Neutrophil (primary cell): ENCODE measurements at regions not wholly inside any gene's neighbourhood (a gene's known extent, or its start where the extent isn't known, plus 50 kb on each side); places are given as distances from the start of the nearest gene placed in this dataset.

ENCODE experiments used
- H3K27ac ChIP-seq: fragments of 200-600 bp; sonication (generic); 2 replicates; pipeline ENCODE4 v1.5.1; 2016; ENCODE audit warnings: mild to moderate bottlenecking, moderate library complexity
- H3K27me3 ChIP-seq: fragments of 200-600 bp; sonication (generic); 2 replicates; pipeline ENCODE4 v1.6.0; 2016; ENCODE audit warnings: mild to moderate bottlenecking
- H3K36me3 ChIP-seq: fragments of 200-600 bp; sonication (generic); 2 replicates; pipeline ENCODE4 v1.5.1; 2017
- H3K4me1 ChIP-seq, 2 experiments: fragments of 200-600 bp in 1 of 2; sonication (generic) in 1 of 2; 1 replicate in 1 of 2; 2 replicates in 1 of 2; pipeline versions ENCODE4 v1.5.1 to v1.6.1; 2013 to 2016; ENCODE audit warnings: low read depth in 1 of 2, low read length in 1 of 2, mild to moderate bottlenecking in 1 of 2, moderate library complexity in 1 of 2; ENCODE audit not compliant: control insufficient read depth in 1 of 2, insufficient read depth in 1 of 2
- H3K4me3 ChIP-seq, 2 experiments: fragments of 200-600 bp in 1 of 2; sonication (generic) in 1 of 2; 1 replicate in 1 of 2; 2 replicates in 1 of 2; pipeline ENCODE4 v1.5.1; 2013 to 2016; ENCODE audit warnings: low read depth in 1 of 2, low read length in 1 of 2, mild to moderate bottlenecking in 1 of 2, moderate library complexity in 1 of 2
- H3K9me3 ChIP-seq: fragments of 200-600 bp; sonication (generic); 2 replicates; pipeline ENCODE4 v1.5.1; 2016
- TF ChIP-seq, protein P1 (sequence below): fragments of 200-600 bp; sonication (generic); IDR thresholded peaks from 2 replicates; pipeline ENCODE4 v1.5.1; 2016; ENCODE audit warnings: antibody characterized with exemption

DNA sequence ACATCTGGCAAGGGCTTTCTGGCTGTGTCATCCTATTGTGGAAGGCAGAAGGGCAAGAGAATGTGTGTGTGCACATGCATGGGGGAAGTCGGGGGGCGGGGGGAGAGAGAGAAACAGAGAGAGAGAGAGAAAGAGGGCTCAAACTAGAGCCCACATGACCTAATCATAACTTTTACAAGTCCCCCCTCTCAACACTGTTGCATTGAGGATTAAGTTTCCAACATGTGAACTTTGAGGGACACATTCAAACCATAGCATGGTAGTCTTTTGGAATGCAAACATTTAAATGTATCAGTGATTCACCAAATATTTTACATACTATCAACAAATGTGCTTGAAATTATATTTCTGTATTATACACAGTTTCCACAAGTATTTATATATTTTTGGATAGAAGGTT lies 655.4 kb upstream of the B3GALT2 start:
- H3K9me3 ChIP-seq: no peaks in the 10 kb centered on the region
- TF ChIP-seq, protein P1, sequence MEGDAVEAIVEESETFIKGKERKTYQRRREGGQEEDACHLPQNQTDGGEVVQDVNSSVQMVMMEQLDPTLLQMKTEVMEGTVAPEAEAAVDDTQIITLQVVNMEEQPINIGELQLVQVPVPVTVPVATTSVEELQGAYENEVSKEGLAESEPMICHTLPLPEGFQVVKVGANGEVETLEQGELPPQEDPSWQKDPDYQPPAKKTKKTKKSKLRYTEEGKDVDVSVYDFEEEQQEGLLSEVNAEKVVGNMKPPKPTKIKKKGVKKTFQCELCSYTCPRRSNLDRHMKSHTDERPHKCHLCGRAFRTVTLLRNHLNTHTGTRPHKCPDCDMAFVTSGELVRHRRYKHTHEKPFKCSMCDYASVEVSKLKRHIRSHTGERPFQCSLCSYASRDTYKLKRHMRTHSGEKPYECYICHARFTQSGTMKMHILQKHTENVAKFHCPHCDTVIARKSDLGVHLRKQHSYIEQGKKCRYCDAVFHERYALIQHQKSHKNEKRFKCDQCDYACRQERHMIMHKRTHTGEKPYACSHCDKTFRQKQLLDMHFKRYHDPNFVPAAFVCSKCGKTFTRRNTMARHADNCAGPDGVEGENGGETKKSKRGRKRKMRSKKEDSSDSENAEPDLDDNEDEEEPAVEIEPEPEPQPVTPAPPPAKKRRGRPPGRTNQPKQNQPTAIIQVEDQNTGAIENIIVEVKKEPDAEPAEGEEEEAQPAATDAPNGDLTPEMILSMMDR: no peak

DNA sequence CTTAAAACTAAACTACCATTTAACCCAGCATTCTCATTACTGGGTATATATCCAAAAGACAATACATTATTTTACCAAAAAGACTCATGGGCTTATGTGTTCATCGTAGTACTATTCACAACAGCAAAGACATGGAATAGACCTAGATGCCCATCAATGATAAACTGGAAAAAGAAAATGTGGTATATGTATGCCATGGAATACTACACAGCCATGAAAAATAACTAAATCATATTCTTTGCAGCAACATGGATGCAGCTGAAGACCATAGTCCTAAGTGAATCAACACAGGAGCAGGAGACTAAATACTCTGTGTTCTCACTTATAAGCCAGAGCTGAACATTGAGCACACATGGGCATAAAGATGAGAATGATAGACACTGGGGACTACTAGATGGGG lies 645.1 kb upstream of the B3GALT2 start:
- H3K27ac ChIP-seq: no peak overlapping the region
- H3K4me3 ChIP-seq: no peak overlapping the region
- H3K9me3 ChIP-seq: no peaks in the 10 kb centered on the region
- H3K4me1 ChIP-seq: no peaks in the 10 kb centered on the region
- H3K36me3 ChIP-seq: no peaks in the 10 kb centered on the region
- no peaks in the 10 kb centered on the region for H3K27me3 ChIP-seq
- TF ChIP-seq, protein P1: no peak

More for the DNA sequence above, 655.4 kb upstream of the B3GALT2 start:
- Histone ChIP-seq H3K27ac (no peak overlapping the region), H3K36me3 (no peaks in the 10 kb centered on the region), H3K27me3 (no peaks in the 10 kb centered on the region), H3K4me3 (no peak overlapping the region), H3K4me1 (no peaks in the 10 kb centered on the region)

DNA sequence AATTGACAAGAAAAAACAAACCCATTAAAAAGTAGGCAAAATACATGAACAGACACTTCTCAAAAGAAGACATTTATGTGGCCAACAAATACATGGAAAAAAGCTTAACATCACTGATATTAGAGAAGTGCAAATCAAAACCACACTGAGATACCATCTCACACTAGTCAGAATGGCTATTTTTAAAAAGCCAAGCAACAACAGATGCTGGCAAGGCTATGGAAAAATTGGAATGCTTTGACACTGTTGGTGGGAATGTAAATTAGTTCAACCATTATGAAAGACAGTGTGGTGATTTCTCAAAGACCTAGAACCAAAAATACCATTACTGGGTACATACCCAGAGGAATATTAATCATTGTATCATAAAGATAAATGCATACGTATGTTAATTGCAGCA lies 641.1 kb upstream of the B3GALT2 start:
- Histone ChIP-seq H3K4me3 (no peak overlapping the region), H3K36me3 (no peaks in the 10 kb centered on the region), H3K27me3 (no peaks in the 10 kb centered on the region), H3K9me3 (no peaks in the 10 kb centered on the region), H3K4me1 (no peaks in the 10 kb centered on the region), H3K27ac (no peak overlapping the region)
- TF ChIP-seq, protein P1: no peak

DNA sequence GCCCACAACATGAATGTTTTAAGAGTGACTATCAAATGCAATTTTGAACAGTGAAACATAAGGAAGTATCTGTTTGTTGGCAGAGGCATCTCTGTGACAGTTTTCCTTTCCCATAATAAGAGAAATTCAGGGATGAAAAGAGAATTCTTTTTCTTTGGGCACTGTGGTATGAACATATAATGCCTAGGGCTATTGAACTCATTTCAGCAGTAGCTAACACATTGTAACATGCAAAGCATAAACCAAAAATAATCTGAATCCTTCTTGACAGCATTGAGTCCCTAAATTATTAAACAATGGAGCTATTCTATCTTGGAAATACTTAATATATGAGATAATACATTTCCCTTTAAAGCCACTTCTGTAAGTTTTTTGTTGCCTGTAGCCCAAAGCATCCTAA lies 633.0 kb upstream of the B3GALT2 start:
- TF ChIP-seq, protein P1: no peak
- no peaks in the 10 kb centered on the region for H3K27me3 ChIP-seq
- no peaks in the 10 kb centered on the region for H3K36me3 ChIP-seq
- H3K4me1 ChIP-seq: no peaks in the 10 kb centered on the region
- no peaks in the 10 kb centered on the region for H3K9me3 ChIP-seq
- H3K27ac ChIP-seq: no peak overlapping the region
- no peak overlapping the region for H3K4me3 ChIP-seq

DNA sequence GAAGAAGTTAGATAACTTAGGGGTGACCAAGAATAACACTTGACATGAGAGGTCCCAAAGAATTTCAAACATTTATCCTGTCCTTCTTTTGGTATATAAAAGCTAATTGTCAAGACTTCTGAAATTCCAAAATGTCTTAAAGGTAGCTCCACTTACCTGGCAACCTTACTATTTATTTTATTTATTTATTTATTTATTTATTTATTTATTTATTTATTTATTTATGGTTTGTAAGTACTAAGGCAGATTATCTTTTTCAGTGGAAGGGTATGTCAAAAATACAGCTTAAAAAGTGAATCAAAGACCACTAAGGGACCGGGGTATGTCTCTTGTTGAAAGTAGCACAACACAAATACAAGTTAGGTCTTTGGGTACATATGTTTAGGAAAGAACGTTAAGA lies 620.8 kb upstream of the B3GALT2 start:
- H3K36me3 ChIP-seq: no peaks in the 10 kb centered on the region
- H3K9me3 ChIP-seq: no peaks in the 10 kb centered on the region
- H3K4me3 ChIP-seq: no peak overlapping the region
- no peaks in the 10 kb centered on the region for H3K4me1 ChIP-seq
- no peaks in the 10 kb centered on the region for H3K27me3 ChIP-seq
- no peak overlapping the region for H3K27ac ChIP-seq
- TF ChIP-seq, protein P1: no peak
